MV-4-11 (cell line): ENCODE measurements at regions not wholly inside any gene's neighbourhood (a gene's known extent, or its start where the extent isn't known, plus 50 kb on each side); places are given as distances from the start of the nearest gene placed in this dataset.
"Not testable (repeated sequence)": the region's sequence is repeated elsewhere in the genome, so short reads cannot be mapped to it uniquely, and the experiment has no call there.

ENCODE experiments used
- DNase-seq: peaks from one replicate; lab custom pipeline; 2025; lab: John Stamatoyannopoulos, UW

- no peak for DNase-seq
Measured at GRCh38 chr2:129192841-129193253, 786.6 kb upstream of the RAB6C start.

GRCh38 chr2:129193961-129194360 is 785.5 kb upstream of the RAB6C start:
- peak; percentile 16 for DNase-seq

GRCh38 chr2:129199501-129199900 is 780.0 kb upstream of the RAB6C start:
- DNase-seq: no peak

- DNase-seq: no peak
Measured at GRCh38 chr2:129201696-129202095, 777.8 kb upstream of the RAB6C start.

GRCh38 chr2:129203331-129203730 is 776.1 kb upstream of the RAB6C start:
- DNase-seq: peak; percentile 77

- DNase-seq: not testable (repeated sequence)
Measured at GRCh38 chr2:129204581-129204980, 774.9 kb upstream of the RAB6C start.

- DNase-seq: no peak
Measured at GRCh38 chr2:129205176-129205575, 774.3 kb upstream of the RAB6C start.

GRCh38 chr2:129205766-129206165 is 773.7 kb upstream of the RAB6C start:
- no peak for DNase-seq

GRCh38 chr2:129212299-129212958 is 767.0 kb upstream of the RAB6C start:
- no peak for DNase-seq

GRCh38 chr2:129224022-129224421 is 755.4 kb upstream of the RAB6C start:
- no peak for DNase-seq

- no peak for DNase-seq
Measured at GRCh38 chr2:129224486-129224885, 755.0 kb upstream of the RAB6C start.

- no peak for DNase-seq
Measured at GRCh38 chr2:129229196-129229595, 750.3 kb upstream of the RAB6C start.

GRCh38 chr2:129229830-129230441 is 749.5 kb upstream of the RAB6C start:
- no peak for DNase-seq

- no peak for DNase-seq
Measured at GRCh38 chr2:129231924-129232323, 747.5 kb upstream of the RAB6C start.

GRCh38 chr2:129233166-129233565 is 746.3 kb upstream of the RAB6C start:
- DNase-seq: no peak

GRCh38 chr2:129233751-129234406 is 745.6 kb upstream of the RAB6C start:
- DNase-seq: peak; percentile 15

GRCh38 chr2:129236601-129237000 is 742.9 kb upstream of the RAB6C start:
- DNase-seq: no peak

- DNase-seq: no peak
Measured at GRCh38 chr2:129237966-129238725, 741.3 kb upstream of the RAB6C start.

- no peak for DNase-seq
Measured at GRCh38 chr2:129239141-129239540, 740.3 kb upstream of the RAB6C start.

GRCh38 chr2:129240061-129240460 is 739.4 kb upstream of the RAB6C start:
- no peak for DNase-seq

- DNase-seq: no peak
Measured at GRCh38 chr2:129242269-129242668, 737.2 kb upstream of the RAB6C start.

GRCh38 chr2:129247751-129248150 is 731.7 kb upstream of the RAB6C start:
- no peak for DNase-seq

GRCh38 chr2:129248198-129248597 is 731.3 kb upstream of the RAB6C start:
- DNase-seq: no peak
